HG03342 (cell line): ENCODE measurements at regions not wholly inside any gene's neighbourhood (a gene's known extent, or its start where the extent isn't known, plus 50 kb on each side); places are given as distances from the start of the nearest gene placed in this dataset.

Experiments used
- ATAC-seq: cut with Tn5 transposase; IDR thresholded peaks from one replicate; pipeline ENCODE4 v1.9.1; 2021; ENCODE audit warnings: mild to moderate bottlenecking, moderate library complexity; ENCODE audit not compliant: unreplicated experiment

- ATAC-seq: no peak
These were observed 258.3 kb upstream of the ZPLD1 start for GRCh38 chr3:102176333-102177050.

- no peak for ATAC-seq
These were observed 257.6 kb upstream of the ZPLD1 start for GRCh38 chr3:102177075-102177755.

- ATAC-seq: no peak
These were observed 256.0 kb upstream of the ZPLD1 start for GRCh38 chr3:102178817-102179216.

- peak; percentile 64 for ATAC-seq
These were observed 255.3 kb upstream of the ZPLD1 start for GRCh38 chr3:102179326-102180177.

- peak; percentile 35 for ATAC-seq
These were observed 254.4 kb upstream of the ZPLD1 start for GRCh38 chr3:102180280-102180931.

- ATAC-seq: no peak
These were observed 253.5 kb upstream of the ZPLD1 start for GRCh38 chr3:102181175-102181920.

- no peak for ATAC-seq
These were observed 252.7 kb upstream of the ZPLD1 start for GRCh38 chr3:102182162-102182561.

GRCh38 chr3:102183186-102183585 is 251.6 kb upstream of the ZPLD1 start:
- no peak for ATAC-seq

- no peak for ATAC-seq
These were observed 251.2 kb upstream of the ZPLD1 start for GRCh38 chr3:102183623-102184022.

- ATAC-seq: no peak
These were observed 245.3 kb upstream of the ZPLD1 start for GRCh38 chr3:102189541-102189940.

GRCh38 chr3:102189956-102190723 is 244.7 kb upstream of the ZPLD1 start:
- no peak for ATAC-seq

- ATAC-seq: no peak
These were observed 242.2 kb upstream of the ZPLD1 start for GRCh38 chr3:102192575-102192974.

GRCh38 chr3:102193255-102193654 is 241.6 kb upstream of the ZPLD1 start:
- ATAC-seq: no peak

- ATAC-seq: no peak
These were observed 240.8 kb upstream of the ZPLD1 start for GRCh38 chr3:102194001-102194400.

GRCh38 chr3:102194760-102195159 is 240.1 kb upstream of the ZPLD1 start:
- ATAC-seq: no peak

- ATAC-seq: no peak
These were observed 239.4 kb upstream of the ZPLD1 start for GRCh38 chr3:102195198-102195948.

GRCh38 chr3:102200126-102200525 is 234.7 kb upstream of the ZPLD1 start:
- no peak for ATAC-seq

GRCh38 chr3:102200560-102200959 is 234.3 kb upstream of the ZPLD1 start:
- ATAC-seq: no peak

GRCh38 chr3:102205647-102206046 is 229.2 kb upstream of the ZPLD1 start:
- no peak for ATAC-seq
